Mucosa of descending colon (tissue), 3 donors: ENCODE measurements at regions not wholly inside any gene's neighbourhood (a gene's known extent, or its start where the extent isn't known, plus 50 kb on each side); places are given as distances from the start of the nearest gene placed in this dataset.

Experiments used
- ATAC-seq: fragments of 200-7000 bp; cut with Tn5 transposase; one replicate; pipeline ENCODE4 v1.9.1; 2020; ENCODE audit warnings: mild to moderate bottlenecking, moderate library complexity
- DNase-seq, 3 donors: peaks; one replicate each; pipeline ENCODE4 v3.0.0-alpha.2; 2020
- H3K36me3 ChIP-seq: fragments of 200-600 bp; one replicate; pipeline ENCODE4 v1.8.0; 2021; ENCODE audit warnings: low read depth, mild to moderate bottlenecking
- H3K4me1 ChIP-seq: fragments of 200-600 bp; one replicate; pipeline ENCODE4 v1.8.0; 2021; ENCODE audit warnings: low read depth, mild to moderate bottlenecking
- H3K4me3 ChIP-seq: fragments of 200-600 bp; one replicate; pipeline ENCODE4 v1.8.0; 2021; ENCODE audit warnings: mild to moderate bottlenecking
- H3K9me3 ChIP-seq: fragments of 200-600 bp; one replicate; pipeline ENCODE4 v1.8.0; 2021; ENCODE audit warnings: mild to moderate bottlenecking
- intact Hi-C, 2 donors: fragments of 100-400 bp; cut with DNase I in 1 of 2; cut with micrococcal nuclease in 1 of 2; formaldehyde crosslinking; loops; one replicate each; pipeline versions ENCODE4 v1.11.0 to v1.11.1; 2022; cut with DNase I, micrococcal nuclease
- TF ChIP-seq, protein P1 (sequence below): fragments of 200-600 bp; IDR thresholded peaks from one replicate; pipeline ENCODE4 v1.8.0; 2022; ENCODE audit warnings: antibody characterized with exemption, mild to moderate bottlenecking
- donor health status: DM: no; HTN: no; CAD: no; lungs with moderate emphysema.
- donor health status: DM: no; HTN: no; CAD: no.
- donor health status: DM: no; HTN: yes; CAD: no.

- ATAC-seq (no peak), DNase-seq (no peak)
- intact Hi-C loops: no loop called here
- no peaks in the 10 kb centered on the region for H3K36me3 ChIP-seq
- no peaks in the 10 kb centered on the region for H3K9me3 ChIP-seq
- H3K4me3 ChIP-seq: no peak overlapping the region
- no peaks in the 10 kb centered on the region for H3K4me1 ChIP-seq
- TF ChIP-seq, protein P1, sequence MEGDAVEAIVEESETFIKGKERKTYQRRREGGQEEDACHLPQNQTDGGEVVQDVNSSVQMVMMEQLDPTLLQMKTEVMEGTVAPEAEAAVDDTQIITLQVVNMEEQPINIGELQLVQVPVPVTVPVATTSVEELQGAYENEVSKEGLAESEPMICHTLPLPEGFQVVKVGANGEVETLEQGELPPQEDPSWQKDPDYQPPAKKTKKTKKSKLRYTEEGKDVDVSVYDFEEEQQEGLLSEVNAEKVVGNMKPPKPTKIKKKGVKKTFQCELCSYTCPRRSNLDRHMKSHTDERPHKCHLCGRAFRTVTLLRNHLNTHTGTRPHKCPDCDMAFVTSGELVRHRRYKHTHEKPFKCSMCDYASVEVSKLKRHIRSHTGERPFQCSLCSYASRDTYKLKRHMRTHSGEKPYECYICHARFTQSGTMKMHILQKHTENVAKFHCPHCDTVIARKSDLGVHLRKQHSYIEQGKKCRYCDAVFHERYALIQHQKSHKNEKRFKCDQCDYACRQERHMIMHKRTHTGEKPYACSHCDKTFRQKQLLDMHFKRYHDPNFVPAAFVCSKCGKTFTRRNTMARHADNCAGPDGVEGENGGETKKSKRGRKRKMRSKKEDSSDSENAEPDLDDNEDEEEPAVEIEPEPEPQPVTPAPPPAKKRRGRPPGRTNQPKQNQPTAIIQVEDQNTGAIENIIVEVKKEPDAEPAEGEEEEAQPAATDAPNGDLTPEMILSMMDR: no peak
These were observed 126.3 kb upstream of the PLAAT1 start for GRCh38 chr3:193114431-193115340.

- DNase-seq: no peak
- H3K4me1 ChIP-seq: no peaks in the 10 kb centered on the region
- ATAC-seq: no peak
- H3K4me3 ChIP-seq: no peak overlapping the region
- no peaks in the 10 kb centered on the region for H3K36me3 ChIP-seq
- no peaks in the 10 kb centered on the region for H3K9me3 ChIP-seq
- TF ChIP-seq, protein P1: no peak
- intact Hi-C loops: no loop called here
These were observed 124.2 kb upstream of the PLAAT1 start for GRCh38 chr3:193116871-193117270.

GRCh38 chr3:193118907-193119306, 122.1 kb upstream of the PLAAT1 start:
- no peak for ATAC-seq
- Histone ChIP-seq H3K36me3 (no peaks in the 10 kb centered on the region), H3K4me3 (no peak overlapping the region), H3K4me1 (no peaks in the 10 kb centered on the region), H3K9me3 (no peaks in the 10 kb centered on the region)
- intact Hi-C loops: no loop called here
- DNase-seq: no peak
- TF ChIP-seq, protein P1: no peak

DNA sequence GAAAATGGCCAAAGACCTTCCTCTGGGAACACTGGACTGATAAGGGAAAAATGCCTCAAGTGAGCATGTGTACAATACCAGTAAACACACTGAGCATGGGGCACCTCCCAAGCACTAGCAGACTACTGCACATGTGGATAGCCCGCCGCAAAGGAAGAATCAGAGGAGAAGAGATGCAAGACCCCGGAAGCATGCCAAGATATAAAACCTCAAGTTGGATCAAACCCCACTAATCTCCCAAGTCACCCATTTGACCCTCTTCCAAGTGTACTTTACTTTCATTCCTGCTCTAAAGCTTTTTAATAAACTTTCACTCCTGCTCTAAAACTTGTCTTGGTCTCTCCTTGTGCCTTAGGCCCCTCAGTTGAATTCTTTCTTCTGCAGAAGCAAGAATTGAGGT, 121.1 kb upstream of the PLAAT1 start:
- DNase-seq: no peak

DNA sequence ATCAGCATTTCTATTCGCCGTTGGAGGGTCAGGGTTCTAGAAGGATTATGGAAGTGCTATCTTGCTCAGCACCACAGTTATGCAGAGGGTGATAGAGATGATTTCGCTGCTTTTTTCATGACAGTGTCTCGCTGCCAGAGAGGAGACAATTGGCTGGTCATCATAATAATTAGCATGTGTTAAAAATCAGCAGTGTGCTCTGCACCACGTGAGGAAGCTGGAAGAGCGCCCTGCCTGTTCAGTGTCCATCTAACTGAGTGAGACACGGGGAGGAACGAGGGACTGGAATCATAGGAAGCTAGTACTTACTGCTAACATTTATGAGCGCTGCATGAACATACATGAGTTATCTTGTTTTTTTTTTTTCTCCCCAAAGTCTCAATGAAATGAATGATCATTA, 116.2 kb upstream of the PLAAT1 start:
- intact Hi-C loops: no loop called here
- TF ChIP-seq, protein P1: no peak
- Histone ChIP-seq H3K4me3 (no peak overlapping the region), H3K36me3 (no peaks in the 10 kb centered on the region), H3K4me1 (no peaks in the 10 kb centered on the region), H3K9me3 (no peaks in the 10 kb centered on the region)
- DNase-seq: no peak
- no peak for ATAC-seq

More for the DNA sequence above, 121.1 kb upstream of the PLAAT1 start:
- TF ChIP-seq, protein P1: no peak
- H3K4me1 ChIP-seq: no peaks in the 10 kb centered on the region
- no peak for ATAC-seq
- H3K4me3 ChIP-seq: no peak overlapping the region
- H3K9me3 ChIP-seq: no peaks in the 10 kb centered on the region
- intact Hi-C loops: no loop called here
- no peaks in the 10 kb centered on the region for H3K36me3 ChIP-seq
